Smooth muscle cell (in vitro differentiated cells): ENCODE measurements at regions not wholly inside any gene's neighbourhood (a gene's known extent, or its start where the extent isn't known, plus 50 kb on each side); places are given as distances from the start of the nearest gene placed in this dataset.
A peak's percentile ranks its signal among the peaks of the same experiment; 100 is the strongest.

Experiments used
- DNase-seq: peaks from one replicate; lab custom pipeline; 2025; ENCODE audit not compliant: unreplicated experiment; lab: John Stamatoyannopoulos, UW
- H2AFZ ChIP-seq: fragments of 200-600 bp; sonication (generic); 2 replicates; pipeline ENCODE4 v1.6.0; 2016; ENCODE audit warnings: antibody characterized with exemption, low read depth, mild to moderate bottlenecking
- H3F3A ChIP-seq: fragments of 200-600 bp; sonication (generic); 2 replicates; pipeline ENCODE4 v1.6.0; 2017; ENCODE audit warnings: antibody characterized with exemption, low read depth
- H3K27ac ChIP-seq: fragments of 200-600 bp; sonication (generic); 2 replicates; pipeline ENCODE4 v1.5.1; 2016; ENCODE audit warnings: low read depth, mild to moderate bottlenecking
- H3K27me3 ChIP-seq: fragments of 200-600 bp; sonication (generic); 2 replicates; pipeline ENCODE4 v1.6.1; 2016; ENCODE audit warnings: low read depth, mild to moderate bottlenecking
- H3K36me3 ChIP-seq: fragments of 200-600 bp; sonication (generic); 2 replicates; pipeline ENCODE4 v1.5.1; 2016; ENCODE audit warnings: low read depth
- H3K4me1 ChIP-seq: fragments of 200-600 bp; sonication (generic); 2 replicates; pipeline ENCODE4 v1.5.1; 2016; ENCODE audit warnings: low read depth
- H3K4me2 ChIP-seq: fragments of 200-600 bp; sonication (generic); 2 replicates; pipeline ENCODE4 v1.6.0; 2016; ENCODE audit warnings: mild to moderate bottlenecking
- H3K4me3 ChIP-seq: fragments of 200-600 bp; sonication (generic); 2 replicates; pipeline ENCODE4 v1.5.1; 2016; ENCODE audit warnings: mild to moderate bottlenecking
- H3K79me2 ChIP-seq: fragments of 200-600 bp; sonication (generic); 2 replicates; pipeline ENCODE4 v1.6.0; 2016; ENCODE audit warnings: low read depth, mild to moderate bottlenecking
- H3K9ac ChIP-seq: fragments of 200-600 bp; sonication (generic); 2 replicates; pipeline ENCODE4 v1.6.0; 2016; ENCODE audit warnings: low read depth
- H3K9me3 ChIP-seq: fragments of 200-600 bp; sonication (generic); replicated peaks from 2 replicates; pipeline ENCODE4 v1.5.1; 2016; ENCODE audit warnings: low read depth
- H4K20me1 ChIP-seq: fragments of 200-600 bp; sonication (generic); 2 replicates; pipeline ENCODE4 v1.6.0; 2016; ENCODE audit warnings: low read depth
- CTCF ChIP-seq: fragments of 200-600 bp; sonication (generic); IDR thresholded peaks from 2 replicates; pipeline ENCODE4 v1.5.1; 2017; ENCODE audit warnings: borderline replicate concordance, mild to moderate bottlenecking, antibody characterized with exemption; ENCODE audit not compliant: insufficient read depth, poor library complexity, severe bottlenecking
- WGBS: methylation state at CpG from one replicate; pipeline ENCODE4 v1.1.7; 2016; ENCODE audit warnings: low lambda C conversion rate; 5-methylcytosine and 5-hydroxymethylcytosine counted together

GRCh38 chr20:54372313-54372712 lies 103.1 kb upstream of the DOK5 start:
- Histone ChIP-seq H3K4me3 (no peak overlapping the region), H3K9me3 (peaks cover 3% of the 10 kb centered on the region), H3K27me3 (no peaks in the 10 kb centered on the region), H4K20me1 (no peaks in the 10 kb centered on the region), H3K9ac (no peak overlapping the region), H3F3A (no peaks in the 10 kb centered on the region), H3K36me3 (no peaks in the 10 kb centered on the region), H3K79me2 (no peaks in the 10 kb centered on the region), H2AFZ (no peak overlapping the region), H3K4me2 (no peak overlapping the region), H3K27ac (no peak overlapping the region), H3K4me1 (no peaks in the 10 kb centered on the region)
- no peak for TF ChIP-seq CTCF
- DNase-seq, result no peak
- 76% methylated on average over 1 of the region's 1 CpG for WGBS

GRCh38 chr20:54377992-54378773 lies 97.2 kb upstream of the DOK5 start:
- no peak overlapping the region for H3K4me3 ChIP-seq
- no peaks in the 10 kb centered on the region for H4K20me1 ChIP-seq
- H3K27me3 ChIP-seq, result no peaks in the 10 kb centered on the region
- H3K4me1 ChIP-seq, result no peaks in the 10 kb centered on the region
- no peak overlapping the region for H3K9ac ChIP-seq
- WGBS, result 24% methylated on average over 1 of the region's 1 CpG
- DNase-seq, result no peak
- H3K36me3 ChIP-seq, result no peaks in the 10 kb centered on the region
- H2AFZ ChIP-seq, result peak overlapping the region; percentile 58
- H3K79me2 ChIP-seq, result no peaks in the 10 kb centered on the region
- no peaks in the 10 kb centered on the region for H3K9me3 ChIP-seq
- H3K27ac ChIP-seq, result no peak overlapping the region
- no peak overlapping the region for H3K4me2 ChIP-seq
- H3F3A ChIP-seq, result no peaks in the 10 kb centered on the region
- no peak for TF ChIP-seq CTCF

DNA sequence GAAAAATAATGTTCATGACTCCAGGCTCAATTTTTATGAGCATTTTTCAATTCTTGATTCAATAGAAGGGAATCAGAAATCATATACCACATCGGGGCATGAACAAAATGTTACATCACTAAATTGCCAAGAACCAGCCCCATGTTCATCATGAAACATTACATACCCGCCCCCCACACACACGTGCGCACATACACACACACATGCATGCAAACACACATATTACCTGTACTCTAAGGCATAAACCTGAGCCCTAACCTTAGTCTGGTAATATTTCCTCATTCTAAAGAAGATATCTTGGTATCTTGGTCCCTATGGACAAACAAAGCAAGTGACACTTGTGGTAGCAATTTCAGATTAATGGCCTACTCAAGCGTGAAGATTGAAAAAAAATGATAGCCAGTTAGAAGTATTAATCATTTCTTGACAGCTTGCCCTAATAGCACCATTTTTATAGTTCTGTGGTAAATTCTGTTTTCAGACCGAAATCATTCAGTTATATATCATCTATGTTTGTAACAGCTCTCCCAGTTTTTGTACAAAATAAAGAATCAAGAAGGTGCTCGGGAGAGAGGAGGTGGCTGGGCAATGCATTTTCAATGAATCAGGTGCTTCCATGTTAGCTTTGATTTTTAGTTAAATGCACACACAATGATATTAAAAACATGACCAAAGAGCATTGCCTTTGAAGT lies 95.4 kb upstream of the DOK5 start:
- Histone ChIP-seq H3K9me3 (no peaks in the 10 kb centered on the region), H3K4me2 (no peak overlapping the region), H3K4me1 (no peaks in the 10 kb centered on the region), H3K4me3 (no peak overlapping the region), H3K36me3 (no peaks in the 10 kb centered on the region), H3K27ac (no peak overlapping the region), H4K20me1 (no peaks in the 10 kb centered on the region), H3K27me3 (no peaks in the 10 kb centered on the region), H2AFZ (no peak overlapping the region), H3K79me2 (no peaks in the 10 kb centered on the region), H3F3A (no peaks in the 10 kb centered on the region), H3K9ac (no peak overlapping the region)
- 94% methylated on average over 7 of the region's 7 CpGs for WGBS
- no peak for TF ChIP-seq CTCF
- no peak for DNase-seq

GRCh38 chr20:54382419-54382818 lies 93.0 kb upstream of the DOK5 start:
- no peak overlapping the region for H3K9ac ChIP-seq
- H3K79me2 ChIP-seq, result no peaks in the 10 kb centered on the region
- no peaks in the 10 kb centered on the region for H3K4me1 ChIP-seq
- no peaks in the 10 kb centered on the region for H3K9me3 ChIP-seq
- no peaks in the 10 kb centered on the region for H3F3A ChIP-seq
- no peak for TF ChIP-seq CTCF
- no peak for DNase-seq
- H4K20me1 ChIP-seq, result no peaks in the 10 kb centered on the region
- no peaks in the 10 kb centered on the region for H3K27me3 ChIP-seq
- H3K4me2 ChIP-seq, result no peak overlapping the region
- no peak overlapping the region for H3K4me3 ChIP-seq
- H3K36me3 ChIP-seq, result no peaks in the 10 kb centered on the region
- 49% methylated on average over 3 of the region's 3 CpGs for WGBS
- H2AFZ ChIP-seq, result no peak overlapping the region
- H3K27ac ChIP-seq, result no peak overlapping the region
